Endodermal cell (in vitro differentiated cells): ENCODE measurements at regions not wholly inside any gene's neighbourhood (a gene's known extent, or its start where the extent isn't known, plus 50 kb on each side); places are given as distances from the start of the nearest gene placed in this dataset.

ENCODE experiments used
- DNase-seq: peaks from one replicate; pipeline ENCODE4 v3.0.0-alpha.2; 2017
- H3K27ac ChIP-seq: 2 replicates; pipeline ENCODE4 v1.5.1; 2013; ENCODE audit warnings: mild to moderate bottlenecking, low read depth, low read length, moderate library complexity
- H3K27me3 ChIP-seq: 2 replicates; pipeline ENCODE4 v1.6.1; 2013; ENCODE audit warnings: mild to moderate bottlenecking, low read length, moderate library complexity; ENCODE audit not compliant: insufficient read depth, control insufficient read depth, poor library complexity, severe bottlenecking
- H3K36me3 ChIP-seq: 2 replicates; pipeline ENCODE4 v1.7.0; 2013; ENCODE audit warnings: mild to moderate bottlenecking, low read length, moderate library complexity; ENCODE audit not compliant: control insufficient read depth, insufficient read depth
- H3K4me1 ChIP-seq: one replicate; pipeline ENCODE4 v1.7.0; 2013; ENCODE audit warnings: low read length; ENCODE audit not compliant: control insufficient read depth, insufficient read depth
- H3K4me3 ChIP-seq: 2 replicates; pipeline ENCODE4 v1.5.1; 2013; ENCODE audit warnings: mild to moderate bottlenecking, low read length, moderate library complexity
- H3K9ac ChIP-seq: 2 replicates; pipeline ENCODE4 v1.6.1; 2013; ENCODE audit warnings: mild to moderate bottlenecking, low read length, moderate library complexity; ENCODE audit not compliant: poor library complexity, severe bottlenecking; ENCODE audit errors: extremely low read depth
- H3K9me3 ChIP-seq: 2 replicates; pipeline ENCODE4 v1.6.1; 2013; ENCODE audit warnings: mild to moderate bottlenecking, low read length, moderate library complexity; ENCODE audit not compliant: control insufficient read depth
- H3K27ac Mint-ChIP-seq: 2 replicates; pipeline ENCODE4 v1.8.0; 2020; ENCODE audit warnings: mixed read lengths
- H3K27me3 Mint-ChIP-seq: 2 replicates; pipeline ENCODE4 v1.8.0; 2021; ENCODE audit warnings: mild to moderate bottlenecking, mixed read lengths; ENCODE audit not compliant: insufficient read depth
- H3K36me3 Mint-ChIP-seq: 2 replicates; pipeline ENCODE4 v1.8.0; 2020; ENCODE audit warnings: low read depth, mixed read lengths
- H3K4me1 Mint-ChIP-seq: 2 replicates; pipeline ENCODE4 v1.8.0; 2020; ENCODE audit warnings: mixed read lengths
- H3K4me3 Mint-ChIP-seq: 2 replicates; pipeline ENCODE4 v1.8.0; 2020; ENCODE audit warnings: mild to moderate bottlenecking, moderate library complexity, mixed read lengths
- H3K9me3 Mint-ChIP-seq: 2 replicates; pipeline ENCODE4 v1.8.0; 2020; ENCODE audit warnings: mild to moderate bottlenecking, mixed read lengths
- CTCF ChIP-seq: fragments of 200-600 bp; sonication (generic); conservative IDR thresholded peaks from 2 replicates; pipeline ENCODE4 v1.5.0; 2021; ENCODE audit warnings: antibody characterized with exemption, mild to moderate bottlenecking
- WGBS, 2 experiments: methylation state at CpG; one replicate each; pipeline versions ENCODE4 v1.1.5 to v1.1.7; 2013; ENCODE audit warnings: missing lambda C conversion rate in 2 of 2, mixed read lengths in 1 of 2; ENCODE audit not compliant: insufficient coverage in 1 of 2, insufficient read length in 1 of 2; 5-methylcytosine and 5-hydroxymethylcytosine counted together

GRCh38 chr21:39057121-39057520, 126.1 kb downstream of the PSMG1 start:
- no peaks in the 10 kb centered on the region for H3K36me3 Mint-ChIP-seq
- peaks cover 2% of the 10 kb centered on the region for H3K27me3 Mint-ChIP-seq
- WGBS, 2 experiments, result 63 to 86% methylated on average over 1 to 2 of the region's 2 CpGs
- H3K9me3 Mint-ChIP-seq, result no peaks in the 10 kb centered on the region
- Histone ChIP-seq H3K4me1 (no peaks in the 10 kb centered on the region), H3K9me3 (no peaks in the 10 kb centered on the region), H3K4me3 (no peak overlapping the region), H3K27ac (no peak overlapping the region), H3K36me3 (no peaks in the 10 kb centered on the region), H3K9ac (no peak overlapping the region), H3K27me3 (no peaks in the 10 kb centered on the region)
- H3K27ac Mint-ChIP-seq, result no peak overlapping the region
- TF ChIP-seq CTCF, result no peak
- DNase-seq, result no peak
- H3K4me1 Mint-ChIP-seq, result no peaks in the 10 kb centered on the region
- no peak overlapping the region for H3K4me3 Mint-ChIP-seq

- no peak overlapping the region for H3K4me3 ChIP-seq
- no peaks in the 10 kb centered on the region for H3K36me3 Mint-ChIP-seq
Measured at GRCh38 chr21:39056636-39057035, 126.6 kb downstream of the PSMG1 start.

GRCh38 chr21:39055167-39055767, 128.0 kb downstream of the PSMG1 start:
- H3K4me3 ChIP-seq, result no peak overlapping the region
- H3K27me3 ChIP-seq, result no peaks in the 10 kb centered on the region
- no peaks in the 10 kb centered on the region for H3K4me1 ChIP-seq
- H3K4me1 Mint-ChIP-seq, result no peaks in the 10 kb centered on the region
- no peak for TF ChIP-seq CTCF
- DNase-seq, result no peak
- H3K27ac Mint-ChIP-seq, result no peak overlapping the region
- H3K27me3 Mint-ChIP-seq, result peaks cover 2% of the 10 kb centered on the region
- no peaks in the 10 kb centered on the region for H3K36me3 Mint-ChIP-seq
- no peak overlapping the region for H3K27ac ChIP-seq
- H3K9ac ChIP-seq, result no peak overlapping the region
- H3K36me3 ChIP-seq, result no peaks in the 10 kb centered on the region
- no peak overlapping the region for H3K4me3 Mint-ChIP-seq
- no peaks in the 10 kb centered on the region for H3K9me3 Mint-ChIP-seq
- 93 to 96% methylated on average over 4 to 6 of the region's 6 CpGs for WGBS, 2 experiments
- no peaks in the 10 kb centered on the region for H3K9me3 ChIP-seq

More at GRCh38 chr21:39056636-39057035, 126.6 kb downstream of the PSMG1 start:
- H3K27me3 ChIP-seq, result no peaks in the 10 kb centered on the region
- H3K9me3 ChIP-seq, result no peaks in the 10 kb centered on the region
- H3K4me1 Mint-ChIP-seq, result no peaks in the 10 kb centered on the region
- no peaks in the 10 kb centered on the region for H3K36me3 ChIP-seq
- H3K27ac Mint-ChIP-seq, result no peak overlapping the region
- H3K4me3 Mint-ChIP-seq, result no peak overlapping the region
- WGBS, 2 experiments, result 96% methylated on average over 2 of the region's 2 CpGs; no CpG with 5 or more reads in 1 of the 2 experiments
- H3K27me3 Mint-ChIP-seq, result peaks cover 2% of the 10 kb centered on the region
- no peak overlapping the region for H3K27ac ChIP-seq
- DNase-seq, result no peak
- H3K9me3 Mint-ChIP-seq, result no peaks in the 10 kb centered on the region
- no peak overlapping the region for H3K9ac ChIP-seq
- H3K4me1 ChIP-seq, result no peaks in the 10 kb centered on the region
- no peak for TF ChIP-seq CTCF
